HepG2 (cell line): ENCODE measurements at regions not wholly inside any gene's neighbourhood (a gene's known extent, or its start where the extent isn't known, plus 50 kb on each side); places are given as distances from the start of the nearest gene placed in this dataset.

ENCODE experiments used
- ATAC-seq: fragments of 200-7000 bp; cut with Tn5 transposase; 3 replicates; pipeline ENCODE4 v1.9.1; 2020; ENCODE audit warnings: mild to moderate bottlenecking, moderate library complexity
- BruUV-seq: library from RNA; stranded (reverse); fragments of 400-500 nt; replicated peaks from 2 replicates; lab custom pipeline; 2021; lab: Mats Ljungman, UMichigan
- CTCF ChIA-PET: fragments of 300-600 bp; formaldehyde crosslinking; extraction: SDS; loops from one replicate; lab custom pipeline; 2021; ENCODE audit warnings: low total read pairs, inconsistent platforms, low intra/inter-chr PET ratio; lab: Yijun Ruan, JAX
- POLR2A ChIA-PET: fragments of 350-600 bp; sonication (Branson Sonifier 250); formaldehyde crosslinking; loops from one replicate; lab custom pipeline; 2020; ENCODE audit warnings: antibody characterized with exemption, inconsistent platforms; lab: Yijun Ruan, JAX
- DNase-seq: peaks from one replicate; pipeline ENCODE4 v3.0.0-alpha.2; 2015; ENCODE audit warnings: low spot score
- FAIRE-seq: peaks from 3 replicates; lab custom pipeline; 2011; peaks lifted over from hg19 to GRCh38; lab: Jason Lieb, UNC
- H2AFZ ChIP-seq: one replicate; pipeline ENCODE4 v1.6.1; 2011; ENCODE audit warnings: low read length, inconsistent platforms
- H3K27ac ChIP-seq: fragments of 300-600 bp; 3 replicates; pipeline ENCODE4 v1.8.0; 2011; ENCODE audit warnings: mixed run types, mild to moderate bottlenecking, mixed read lengths, low read length, inconsistent platforms; ENCODE audit not compliant: insufficient read depth; ENCODE audit errors: extremely low read length
- H3K27me3 ChIP-seq, 2 experiments: fragments of 200-600 bp in 1 of 2; 2 replicates in 1 of 2; 3 replicates in 1 of 2; pipeline versions ENCODE4 v1.6.0 to v1.8.0; 2011; ENCODE audit warnings: low read length in 2 of 2, mild to moderate bottlenecking in 2 of 2, moderate library complexity in 2 of 2, inconsistent platforms in 1 of 2; ENCODE audit not compliant: insufficient read depth in 2 of 2, control insufficient read depth in 1 of 2
- H3K36me3 ChIP-seq, 2 experiments: fragments of 200-600 bp in 1 of 2; replicated peaks in 1 of 2; 2 replicates in 1 of 2; 3 replicates in 1 of 2; pipeline versions ENCODE4 v1.5.1 to v1.8.0; 2011; ENCODE audit warnings: low read length in 2 of 2, inconsistent platforms in 1 of 2; ENCODE audit not compliant: insufficient read depth in 2 of 2, control insufficient read depth in 1 of 2
- H3K4me1 ChIP-seq: 2 replicates; pipeline ENCODE4 v1.5.1; 2012; ENCODE audit warnings: low read length, inconsistent platforms; ENCODE audit not compliant: insufficient read depth
- H3K4me2 ChIP-seq: 2 replicates; pipeline ENCODE4 v1.6.0; 2011; ENCODE audit warnings: low read depth, low read length, inconsistent platforms
- H3K4me3 ChIP-seq, 3 experiments: fragments of 200-600 bp in 1 of 3; sonication (generic), shearing (Covaris generic) in 1 of 3; replicated peaks in 1 of 3; 2 replicates each; pipeline ENCODE4 v1.5.1; 2011 to 2016; ENCODE audit warnings: low read length in 3 of 3, inconsistent platforms in 2 of 3, low read depth in 2 of 3, mild to moderate bottlenecking in 2 of 3, control low read depth in 1 of 3, mixed read lengths in 1 of 3; ENCODE audit not compliant: insufficient read depth in 1 of 3
- H3K79me2 ChIP-seq: one replicate; pipeline ENCODE4 v1.6.1; 2011; ENCODE audit warnings: low read length, inconsistent platforms; ENCODE audit not compliant: insufficient read depth
- H3K9ac ChIP-seq: 2 replicates; pipeline ENCODE4 v1.6.0; 2011; ENCODE audit warnings: mild to moderate bottlenecking, low read depth, low read length, inconsistent platforms; ENCODE audit not compliant: insufficient read depth
- H3K9me3 ChIP-seq: 2 replicates; pipeline ENCODE4 v1.5.1; 2012; ENCODE audit warnings: mild to moderate bottlenecking, low read length
- H4K20me1 ChIP-seq: 2 replicates; pipeline ENCODE4 v1.6.0; 2011; ENCODE audit warnings: inconsistent platforms, mild to moderate bottlenecking, low read length, moderate library complexity; ENCODE audit not compliant: insufficient read depth
- ATRX ChIP-seq: sonication (generic); formaldehyde crosslinking; IDR thresholded peaks from 2 replicates; pipeline ENCODE4 v1.4.0; 2020; ENCODE audit warnings: missing genetic modification reagents, borderline replicate concordance
- CHCHD3 ChIP-seq: sonication (generic); formaldehyde crosslinking; IDR thresholded peaks from 2 replicates; pipeline ENCODE4 v1.8.0; 2022; ENCODE audit warnings: mild to moderate bottlenecking, missing genetic modification reagents, moderate library complexity
- NCOA5 ChIP-seq: sonication (generic); formaldehyde crosslinking; IDR thresholded peaks from 2 replicates; pipeline ENCODE4 v1.4.0; 2020; ENCODE audit warnings: missing genetic modification reagents
- NR1H2 ChIP-seq: sonication (generic); formaldehyde crosslinking; IDR thresholded peaks from 2 replicates; pipeline ENCODE4 v1.8.1; 2022; ENCODE audit warnings: low read depth, missing genetic modification reagents, borderline replicate concordance
- PHF8 ChIP-seq: sonication (generic); formaldehyde crosslinking; IDR thresholded peaks from 2 replicates; pipeline ENCODE4 v1.5.0; 2020; ENCODE audit warnings: missing genetic modification reagents
- RORA ChIP-seq: sonication (generic); formaldehyde crosslinking; IDR thresholded peaks from 2 replicates; pipeline ENCODE4 v1.5.0; 2020; ENCODE audit warnings: mild to moderate bottlenecking, missing genetic modification reagents, moderate library complexity
- TBP ChIP-seq: sonication (generic); formaldehyde crosslinking; IDR thresholded peaks from 2 replicates; pipeline ENCODE4 v1.5.0; 2020; ENCODE audit warnings: missing genetic modification reagents
- ZBTB8A ChIP-seq: sonication (generic); formaldehyde crosslinking; IDR thresholded peaks from 2 replicates; pipeline ENCODE4 v1.4.0; 2020; ENCODE audit warnings: mild to moderate bottlenecking, low read depth, missing genetic modification reagents, borderline replicate concordance
- ZNF136 ChIP-seq: sonication (generic); formaldehyde crosslinking; IDR thresholded peaks from 2 replicates; pipeline ENCODE4 v1.8.1; 2022; ENCODE audit warnings: low read depth, mild to moderate bottlenecking, moderate library complexity, missing genetic modification reagents
- WGBS: methylation state at CpG from one replicate; pipeline ENCODE4 v1.1.6; 2017; ENCODE audit warnings: low lambda C conversion rate; 5-methylcytosine and 5-hydroxymethylcytosine counted together
- in situ Hi-C: cut with HindIII; loops from 2 replicates; pipeline ENCODE4 v1.10.0; 2017; ENCODE audit warnings: low pct_unique_long_range_greater_than_20kb; ENCODE audit not compliant: extremely low pct_ligation_motif_present
- intact Hi-C: fragments of 100-400 bp; cut with micrococcal nuclease; formaldehyde crosslinking; loops from one replicate; pipeline ENCODE4 v1.10.0; 2022; ENCODE audit not compliant: unreplicated experiment
- TF ChIP-seq, protein P1 (sequence below): sonication (generic); formaldehyde crosslinking; conservative IDR thresholded peaks from 2 replicates; pipeline ENCODE4 v1.4.0; 2020; ENCODE audit warnings: missing genetic modification reagents
- TF ChIP-seq, protein P2 (sequence below): sonication (generic); formaldehyde crosslinking; IDR thresholded peaks from 2 replicates; pipeline ENCODE4 v1.5.1; 2020; ENCODE audit warnings: missing genetic modification reagents, mild to moderate bottlenecking, borderline replicate concordance
- TF ChIP-seq, protein P3 (sequence below): sonication (generic); formaldehyde crosslinking; IDR thresholded peaks from 2 replicates; pipeline ENCODE4 v1.4.0; 2020; ENCODE audit warnings: mild to moderate bottlenecking, missing genetic modification reagents

DNA sequence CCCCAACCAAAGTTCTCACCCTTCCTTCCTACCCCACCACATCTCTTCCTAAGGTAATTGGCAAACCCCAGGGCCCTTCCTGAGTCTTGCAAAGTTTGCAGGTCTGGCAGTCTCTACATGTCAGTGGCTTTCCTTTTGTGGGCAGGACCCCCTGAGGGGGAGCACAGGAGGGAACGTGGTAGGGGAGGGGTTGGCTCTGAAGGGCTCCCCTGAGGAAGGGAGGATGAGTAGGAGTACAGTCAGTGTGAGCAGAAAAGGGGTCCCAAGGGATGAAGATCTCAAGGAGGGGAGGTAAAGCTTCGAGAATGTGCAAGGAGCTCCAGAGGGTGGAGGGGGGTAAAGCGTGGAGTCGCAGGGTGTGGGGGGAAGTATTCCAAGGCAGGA is 206.9 kb downstream of the RAB11FIP4 start:
- no peak overlapping the region for H3K27ac ChIP-seq
- CTCF ChIA-PET, result no interaction called here
- H3K9ac ChIP-seq, result no peak overlapping the region
- in situ Hi-C loops, result no loop called here
- no peaks in the 10 kb centered on the region for H3K9me3 ChIP-seq
- BruUV-seq, result no TSS peak
- WGBS, result 50% methylated on average over 4 of the region's 4 CpGs
- no peaks in the 10 kb centered on the region for H3K79me2 ChIP-seq
- no peaks in the 10 kb centered on the region; a peak in 1 of 5 replicates for H3K27me3 ChIP-seq
- no peak overlapping the region for H3K4me3 ChIP-seq
- POLR2A ChIA-PET, result no interaction called here
- peak overlapping the region; percentile 84; the same call in 1 of the 2 replicates for H3K4me2 ChIP-seq
- H4K20me1 ChIP-seq, result no peaks in the 10 kb centered on the region
- intact Hi-C loops, result no loop called here
- ATAC-seq (no peak), DNase-seq (no peak), FAIRE-seq (no peak)
- H2AFZ ChIP-seq, result no peak overlapping the region
- H3K4me1 ChIP-seq, result peaks cover 53% of the 10 kb centered on the region
- no peaks in the 10 kb centered on the region for H3K36me3 ChIP-seq
- TF ChIP-seq, protein P1, sequence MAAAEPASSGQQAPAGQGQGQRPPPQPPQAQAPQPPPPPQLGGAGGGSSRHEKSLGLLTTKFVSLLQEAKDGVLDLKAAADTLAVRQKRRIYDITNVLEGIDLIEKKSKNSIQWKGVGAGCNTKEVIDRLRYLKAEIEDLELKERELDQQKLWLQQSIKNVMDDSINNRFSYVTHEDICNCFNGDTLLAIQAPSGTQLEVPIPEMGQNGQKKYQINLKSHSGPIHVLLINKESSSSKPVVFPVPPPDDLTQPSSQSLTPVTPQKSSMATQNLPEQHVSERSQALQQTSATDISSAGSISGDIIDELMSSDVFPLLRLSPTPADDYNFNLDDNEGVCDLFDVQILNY (CRISPR knock-in tag), result no peak
- TF ChIP-seq NCOA5 (CRISPR knock-in tag) (no peak), NR1H2 (CRISPR knock-in tag) (no peak), TBP (no peak), PHF8 (no peak), RORA (CRISPR knock-in tag) (no peak), ZBTB8A (no peak), ZNF136 (CRISPR knock-in tag) (no peak), CHCHD3 (no peak), ATRX (CRISPR knock-in tag) (no peak)
- TF ChIP-seq, protein P2, sequence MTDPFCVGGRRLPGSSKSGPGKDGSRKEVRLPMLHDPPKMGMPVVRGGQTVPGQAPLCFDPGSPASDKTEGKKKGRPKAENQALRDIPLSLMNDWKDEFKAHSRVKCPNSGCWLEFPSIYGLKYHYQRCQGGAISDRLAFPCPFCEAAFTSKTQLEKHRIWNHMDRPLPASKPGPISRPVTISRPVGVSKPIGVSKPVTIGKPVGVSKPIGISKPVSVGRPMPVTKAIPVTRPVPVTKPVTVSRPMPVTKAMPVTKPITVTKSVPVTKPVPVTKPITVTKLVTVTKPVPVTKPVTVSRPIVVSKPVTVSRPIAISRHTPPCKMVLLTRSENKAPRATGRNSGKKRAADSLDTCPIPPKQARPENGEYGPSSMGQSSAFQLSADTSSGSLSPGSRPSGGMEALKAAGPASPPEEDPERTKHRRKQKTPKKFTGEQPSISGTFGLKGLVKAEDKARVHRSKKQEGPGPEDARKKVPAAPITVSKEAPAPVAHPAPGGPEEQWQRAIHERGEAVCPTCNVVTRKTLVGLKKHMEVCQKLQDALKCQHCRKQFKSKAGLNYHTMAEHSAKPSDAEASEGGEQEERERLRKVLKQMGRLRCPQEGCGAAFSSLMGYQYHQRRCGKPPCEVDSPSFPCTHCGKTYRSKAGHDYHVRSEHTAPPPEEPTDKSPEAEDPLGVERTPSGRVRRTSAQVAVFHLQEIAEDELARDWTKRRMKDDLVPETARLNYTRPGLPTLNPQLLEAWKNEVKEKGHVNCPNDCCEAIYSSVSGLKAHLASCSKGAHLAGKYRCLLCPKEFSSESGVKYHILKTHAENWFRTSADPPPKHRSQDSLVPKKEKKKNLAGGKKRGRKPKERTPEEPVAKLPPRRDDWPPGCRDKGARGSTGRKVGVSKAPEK (CRISPR knock-in tag), result no peak
- TF ChIP-seq, protein P3, sequence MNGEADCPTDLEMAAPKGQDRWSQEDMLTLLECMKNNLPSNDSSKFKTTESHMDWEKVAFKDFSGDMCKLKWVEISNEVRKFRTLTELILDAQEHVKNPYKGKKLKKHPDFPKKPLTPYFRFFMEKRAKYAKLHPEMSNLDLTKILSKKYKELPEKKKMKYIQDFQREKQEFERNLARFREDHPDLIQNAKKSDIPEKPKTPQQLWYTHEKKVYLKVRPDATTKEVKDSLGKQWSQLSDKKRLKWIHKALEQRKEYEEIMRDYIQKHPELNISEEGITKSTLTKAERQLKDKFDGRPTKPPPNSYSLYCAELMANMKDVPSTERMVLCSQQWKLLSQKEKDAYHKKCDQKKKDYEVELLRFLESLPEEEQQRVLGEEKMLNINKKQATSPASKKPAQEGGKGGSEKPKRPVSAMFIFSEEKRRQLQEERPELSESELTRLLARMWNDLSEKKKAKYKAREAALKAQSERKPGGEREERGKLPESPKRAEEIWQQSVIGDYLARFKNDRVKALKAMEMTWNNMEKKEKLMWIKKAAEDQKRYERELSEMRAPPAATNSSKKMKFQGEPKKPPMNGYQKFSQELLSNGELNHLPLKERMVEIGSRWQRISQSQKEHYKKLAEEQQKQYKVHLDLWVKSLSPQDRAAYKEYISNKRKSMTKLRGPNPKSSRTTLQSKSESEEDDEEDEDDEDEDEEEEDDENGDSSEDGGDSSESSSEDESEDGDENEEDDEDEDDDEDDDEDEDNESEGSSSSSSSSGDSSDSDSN, result no peak
